KMS-11 (cell line): ENCODE measurements at regions not wholly inside any gene's neighbourhood (a gene's known extent, or its start where the extent isn't known, plus 50 kb on each side); places are given as distances from the start of the nearest gene placed in this dataset.

Experiments used
- H2AFZ ChIP-seq: fragments of 200-600 bp; sonication (generic); 2 replicates; pipeline ENCODE4 v1.6.1; 2016; ENCODE audit warnings: antibody characterized with exemption, mixed run types, low read depth
- H3K27ac ChIP-seq: fragments of 200-600 bp; sonication (generic); 2 replicates; pipeline ENCODE4 v1.6.1; 2016; ENCODE audit warnings: mild to moderate bottlenecking, mixed run types
- H3K27me3 ChIP-seq: fragments of 200-600 bp; sonication (generic); 2 replicates; pipeline ENCODE4 v1.6.1; 2017; ENCODE audit warnings: mild to moderate bottlenecking, low read depth, mixed run types, moderate library complexity; ENCODE audit not compliant: insufficient read depth
- H3K36me3 ChIP-seq: fragments of 200-600 bp; sonication (generic); 2 replicates; pipeline ENCODE4 v1.6.1; 2017; ENCODE audit warnings: mild to moderate bottlenecking, mixed run types; ENCODE audit not compliant: insufficient read depth
- H3K4me1 ChIP-seq: fragments of 200-600 bp; sonication (generic); 2 replicates; pipeline ENCODE4 v1.6.1; 2016; ENCODE audit warnings: mild to moderate bottlenecking, low read depth, mixed run types; ENCODE audit not compliant: poor library complexity, severe bottlenecking
- H3K4me2 ChIP-seq: fragments of 200-600 bp; sonication (generic); 2 replicates; pipeline ENCODE4 v1.7.0; 2016; ENCODE audit warnings: mild to moderate bottlenecking, mixed run types
- H3K4me3 ChIP-seq: fragments of 200-600 bp; sonication (generic); IDR thresholded peaks from 2 replicates; pipeline ENCODE4 v1.6.1; 2017; ENCODE audit warnings: low read depth, low read length, mixed read lengths; ENCODE audit not compliant: insufficient read depth
- H3K79me2 ChIP-seq: fragments of 200-600 bp; sonication (generic); 2 replicates; pipeline ENCODE4 v1.6.1; 2016; ENCODE audit warnings: low read depth, mixed run types; ENCODE audit not compliant: insufficient read depth
- H3K9ac ChIP-seq: fragments of 200-600 bp; sonication (generic); 2 replicates; pipeline ENCODE4 v1.6.1; 2016; ENCODE audit warnings: mild to moderate bottlenecking, mixed run types
- H4K20me1 ChIP-seq: fragments of 200-600 bp; sonication (generic); 2 replicates; pipeline ENCODE4 v1.6.1; 2016; ENCODE audit warnings: mild to moderate bottlenecking, mixed run types; ENCODE audit not compliant: insufficient read depth
- TF ChIP-seq, protein P1 (sequence below): fragments of 200-600 bp; sonication (generic); conservative IDR thresholded peaks from 2 replicates; pipeline ENCODE4 v1.6.1; 2017; ENCODE audit warnings: low read depth, mild to moderate bottlenecking, antibody characterized with exemption, low read length, moderate library complexity, mixed read lengths

DNA sequence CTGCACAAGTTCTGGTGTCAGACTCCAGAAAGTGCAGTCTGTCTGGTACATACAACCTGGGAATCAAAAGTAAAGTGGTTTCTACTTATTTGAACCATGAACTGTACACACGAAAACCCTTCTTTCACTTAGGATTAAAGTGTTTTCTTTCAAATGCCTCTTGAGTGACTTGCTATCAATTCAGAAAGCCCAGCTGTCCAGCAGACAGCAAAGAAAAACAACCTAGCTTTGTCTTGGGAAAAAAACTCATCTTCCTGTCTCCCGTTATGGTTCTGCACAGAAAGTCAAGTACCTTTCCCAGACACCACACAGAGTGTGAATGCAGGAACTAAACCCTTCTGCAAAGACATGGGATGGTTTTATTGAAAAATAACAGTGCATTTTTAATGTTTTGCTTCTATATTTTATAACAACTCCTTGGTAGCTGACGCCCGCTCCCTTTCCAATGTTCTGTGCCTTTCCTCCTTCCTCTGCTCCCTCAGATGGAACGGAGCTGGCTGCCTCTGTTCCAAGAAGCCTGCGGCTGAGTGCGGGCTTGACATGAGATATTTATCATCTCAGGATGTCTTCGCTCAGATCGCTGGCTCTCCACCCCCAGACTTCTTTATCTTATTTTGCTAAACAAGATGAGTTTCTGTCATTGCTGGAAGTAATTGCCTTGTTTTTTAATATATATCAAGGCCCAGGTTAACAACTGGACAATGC, 322.3 kb upstream of the B3GAT1 start:
- H3K4me3 ChIP-seq: no peak overlapping the region
- no peaks in the 10 kb centered on the region for H3K36me3 ChIP-seq
- no peak overlapping the region for H3K4me2 ChIP-seq
- no peak overlapping the region for H2AFZ ChIP-seq
- no peaks in the 10 kb centered on the region for H4K20me1 ChIP-seq
- no peaks in the 10 kb centered on the region for H3K27me3 ChIP-seq
- no peaks in the 10 kb centered on the region for H3K79me2 ChIP-seq
- no peak overlapping the region for H3K9ac ChIP-seq
- TF ChIP-seq, protein P1, sequence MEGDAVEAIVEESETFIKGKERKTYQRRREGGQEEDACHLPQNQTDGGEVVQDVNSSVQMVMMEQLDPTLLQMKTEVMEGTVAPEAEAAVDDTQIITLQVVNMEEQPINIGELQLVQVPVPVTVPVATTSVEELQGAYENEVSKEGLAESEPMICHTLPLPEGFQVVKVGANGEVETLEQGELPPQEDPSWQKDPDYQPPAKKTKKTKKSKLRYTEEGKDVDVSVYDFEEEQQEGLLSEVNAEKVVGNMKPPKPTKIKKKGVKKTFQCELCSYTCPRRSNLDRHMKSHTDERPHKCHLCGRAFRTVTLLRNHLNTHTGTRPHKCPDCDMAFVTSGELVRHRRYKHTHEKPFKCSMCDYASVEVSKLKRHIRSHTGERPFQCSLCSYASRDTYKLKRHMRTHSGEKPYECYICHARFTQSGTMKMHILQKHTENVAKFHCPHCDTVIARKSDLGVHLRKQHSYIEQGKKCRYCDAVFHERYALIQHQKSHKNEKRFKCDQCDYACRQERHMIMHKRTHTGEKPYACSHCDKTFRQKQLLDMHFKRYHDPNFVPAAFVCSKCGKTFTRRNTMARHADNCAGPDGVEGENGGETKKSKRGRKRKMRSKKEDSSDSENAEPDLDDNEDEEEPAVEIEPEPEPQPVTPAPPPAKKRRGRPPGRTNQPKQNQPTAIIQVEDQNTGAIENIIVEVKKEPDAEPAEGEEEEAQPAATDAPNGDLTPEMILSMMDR: no peak
- no peak overlapping the region for H3K27ac ChIP-seq
- H3K4me1 ChIP-seq: no peaks in the 10 kb centered on the region

DNA sequence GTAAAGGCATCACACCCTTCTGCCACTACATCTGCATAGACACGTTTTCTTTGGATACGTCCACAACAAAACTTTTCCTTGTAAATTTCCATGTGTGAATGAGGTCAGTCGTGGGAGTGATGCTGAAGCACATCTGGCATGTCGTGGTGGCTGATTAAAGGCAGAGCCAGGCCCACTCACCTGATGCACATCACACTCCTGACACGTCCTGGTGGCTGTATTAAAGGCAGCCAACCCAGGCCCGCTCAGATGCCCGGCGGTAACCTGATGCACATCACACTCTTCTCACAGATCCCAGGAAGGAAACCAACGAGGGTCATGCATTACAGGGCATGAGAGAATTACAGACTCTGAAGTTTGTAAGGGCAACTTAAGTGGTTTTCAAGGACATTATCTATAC, 321.6 kb upstream of the B3GAT1 start:
- TF ChIP-seq, protein P1: no peak

DNA sequence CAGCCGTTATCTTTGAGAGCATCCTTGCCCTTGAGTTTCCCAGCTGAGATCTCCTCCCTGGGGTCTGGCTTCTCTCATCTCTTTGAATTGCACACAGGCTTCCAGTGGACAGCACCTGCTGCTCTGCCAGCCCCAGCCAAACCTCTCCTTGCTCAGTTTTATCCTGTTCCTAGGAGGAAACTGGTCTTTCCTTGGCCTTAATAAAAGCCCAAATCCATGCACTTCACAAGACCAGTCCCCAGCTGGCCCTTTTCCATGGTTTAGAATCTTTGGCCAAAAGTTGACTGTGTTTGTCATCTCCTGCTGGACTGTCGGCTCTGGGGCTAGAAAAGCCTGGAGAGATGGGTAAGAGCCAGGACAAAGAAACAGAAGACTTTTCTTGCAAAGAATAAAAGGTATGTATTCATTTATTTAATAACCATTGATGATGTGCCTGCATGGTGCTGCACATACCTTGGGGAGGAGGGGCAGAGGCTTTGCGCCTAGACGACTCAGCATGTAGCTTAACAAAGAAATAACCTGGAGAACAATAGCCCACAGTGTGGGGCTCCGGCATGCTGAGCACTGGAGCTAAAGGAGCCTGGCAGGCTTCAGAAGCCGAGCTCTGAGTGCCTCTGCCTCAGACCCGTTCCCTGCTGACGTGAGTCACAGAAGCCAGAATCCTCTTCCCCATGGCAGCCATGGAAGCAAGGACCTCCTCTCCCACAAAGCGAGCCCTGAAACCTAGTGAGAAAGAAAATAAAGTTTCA, 319.3 kb upstream of the B3GAT1 start:
- H2AFZ ChIP-seq: no peak overlapping the region
- no peaks in the 10 kb centered on the region for H4K20me1 ChIP-seq
- H3K4me2 ChIP-seq: no peak overlapping the region
- H3K79me2 ChIP-seq: no peaks in the 10 kb centered on the region
- TF ChIP-seq, protein P1: no peak
- H3K4me1 ChIP-seq: no peaks in the 10 kb centered on the region
- no peaks in the 10 kb centered on the region for H3K36me3 ChIP-seq
- no peak overlapping the region for H3K9ac ChIP-seq
- no peak overlapping the region for H3K4me3 ChIP-seq
- no peaks in the 10 kb centered on the region for H3K27me3 ChIP-seq
- H3K27ac ChIP-seq: no peak overlapping the region

More for the DNA sequence above, 321.6 kb upstream of the B3GAT1 start:
- Histone ChIP-seq H3K27me3 (no peaks in the 10 kb centered on the region), H3K4me3 (no peak overlapping the region), H4K20me1 (no peaks in the 10 kb centered on the region), H3K79me2 (no peaks in the 10 kb centered on the region), H3K36me3 (no peaks in the 10 kb centered on the region), H3K27ac (no peak overlapping the region), H2AFZ (no peak overlapping the region), H3K4me1 (no peaks in the 10 kb centered on the region), H3K9ac (no peak overlapping the region), H3K4me2 (no peak overlapping the region)

DNA sequence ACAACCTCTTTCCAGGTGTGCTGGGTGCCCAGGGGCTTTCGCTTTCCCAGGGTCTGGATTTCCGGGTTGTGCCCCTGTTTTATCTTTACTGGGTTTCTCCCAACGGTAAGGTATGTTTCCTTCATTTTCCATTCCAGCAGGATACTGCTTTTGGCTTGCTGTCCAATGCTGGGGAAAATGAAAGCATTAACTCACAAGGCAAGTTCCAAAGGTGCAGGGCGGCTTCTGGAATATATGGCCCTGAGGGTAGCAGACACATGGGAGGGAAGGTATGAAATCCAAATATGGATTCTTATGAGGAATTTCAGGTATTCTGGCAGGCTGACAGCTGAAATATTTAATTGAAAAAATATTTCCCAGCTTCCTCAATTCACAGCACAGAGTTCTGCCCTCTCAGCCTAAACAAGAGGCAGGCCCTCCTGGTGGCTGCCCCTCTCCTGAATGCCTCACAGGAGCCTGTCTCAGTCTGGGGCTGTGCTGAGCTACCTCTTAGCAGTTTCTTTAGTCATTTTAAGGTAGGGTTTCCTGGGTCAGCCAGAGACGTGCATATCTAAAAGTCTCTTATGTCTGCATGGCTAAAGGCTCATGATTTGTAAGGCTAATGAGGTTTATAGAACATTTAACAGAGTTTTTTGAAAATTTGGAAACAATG, 318.6 kb upstream of the B3GAT1 start:
- TF ChIP-seq, protein P1: no peak
- Histone ChIP-seq H2AFZ (no peak overlapping the region), H3K27ac (no peak overlapping the region), H3K4me2 (no peak overlapping the region), H3K9ac (no peak overlapping the region), H3K4me1 (no peaks in the 10 kb centered on the region), H3K36me3 (no peaks in the 10 kb centered on the region), H3K27me3 (no peaks in the 10 kb centered on the region), H3K4me3 (no peak overlapping the region), H4K20me1 (no peaks in the 10 kb centered on the region), H3K79me2 (no peaks in the 10 kb centered on the region)
